D721Med (cell line): ENCODE measurements at regions not wholly inside any gene's neighbourhood (a gene's known extent, or its start where the extent isn't known, plus 50 kb on each side); places are given as distances from the start of the nearest gene placed in this dataset.

ENCODE experiments used
- DNase-seq: peaks from one replicate; pipeline ENCODE4 v3.0.0; 2011; ENCODE audit warnings: low spot score; ENCODE audit not compliant: insufficient read length
- FAIRE-seq: peaks from 2 replicates; lab custom pipeline; 2011; peaks lifted over from hg19 to GRCh38; lab: Jason Lieb, UNC
- TF ChIP-seq, protein P1 (sequence below): IDR thresholded peaks from 2 replicates; pipeline ENCODE4 v1.5.1; 2012; ENCODE audit warnings: mild to moderate bottlenecking, control low read depth; ENCODE audit not compliant: insufficient read depth; ENCODE audit errors: missing control alignments

DNA sequence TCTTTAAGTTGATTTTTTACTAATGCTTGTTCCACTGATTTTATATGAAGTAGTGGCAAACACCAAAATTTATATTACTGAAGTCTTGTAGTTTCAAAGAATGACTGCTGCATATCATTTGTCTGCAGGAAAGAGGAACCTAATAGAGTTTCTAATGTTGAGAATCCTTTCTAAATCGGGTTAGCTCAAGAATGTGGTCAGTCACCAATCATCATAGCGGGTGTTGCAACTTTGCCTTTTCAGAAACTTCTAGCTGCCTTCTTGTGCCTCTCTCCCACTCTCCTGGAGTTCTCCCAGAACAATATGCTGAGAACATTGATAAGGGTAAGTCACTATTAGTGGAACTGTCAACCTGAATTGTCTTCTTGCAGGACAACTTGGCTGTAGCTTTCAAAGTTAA is 524.8 kb upstream of the SORCS1 start:
- TF ChIP-seq, protein P1, sequence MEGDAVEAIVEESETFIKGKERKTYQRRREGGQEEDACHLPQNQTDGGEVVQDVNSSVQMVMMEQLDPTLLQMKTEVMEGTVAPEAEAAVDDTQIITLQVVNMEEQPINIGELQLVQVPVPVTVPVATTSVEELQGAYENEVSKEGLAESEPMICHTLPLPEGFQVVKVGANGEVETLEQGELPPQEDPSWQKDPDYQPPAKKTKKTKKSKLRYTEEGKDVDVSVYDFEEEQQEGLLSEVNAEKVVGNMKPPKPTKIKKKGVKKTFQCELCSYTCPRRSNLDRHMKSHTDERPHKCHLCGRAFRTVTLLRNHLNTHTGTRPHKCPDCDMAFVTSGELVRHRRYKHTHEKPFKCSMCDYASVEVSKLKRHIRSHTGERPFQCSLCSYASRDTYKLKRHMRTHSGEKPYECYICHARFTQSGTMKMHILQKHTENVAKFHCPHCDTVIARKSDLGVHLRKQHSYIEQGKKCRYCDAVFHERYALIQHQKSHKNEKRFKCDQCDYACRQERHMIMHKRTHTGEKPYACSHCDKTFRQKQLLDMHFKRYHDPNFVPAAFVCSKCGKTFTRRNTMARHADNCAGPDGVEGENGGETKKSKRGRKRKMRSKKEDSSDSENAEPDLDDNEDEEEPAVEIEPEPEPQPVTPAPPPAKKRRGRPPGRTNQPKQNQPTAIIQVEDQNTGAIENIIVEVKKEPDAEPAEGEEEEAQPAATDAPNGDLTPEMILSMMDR = no peak
- DNase-seq (no peak), FAIRE-seq (no peak)

DNA sequence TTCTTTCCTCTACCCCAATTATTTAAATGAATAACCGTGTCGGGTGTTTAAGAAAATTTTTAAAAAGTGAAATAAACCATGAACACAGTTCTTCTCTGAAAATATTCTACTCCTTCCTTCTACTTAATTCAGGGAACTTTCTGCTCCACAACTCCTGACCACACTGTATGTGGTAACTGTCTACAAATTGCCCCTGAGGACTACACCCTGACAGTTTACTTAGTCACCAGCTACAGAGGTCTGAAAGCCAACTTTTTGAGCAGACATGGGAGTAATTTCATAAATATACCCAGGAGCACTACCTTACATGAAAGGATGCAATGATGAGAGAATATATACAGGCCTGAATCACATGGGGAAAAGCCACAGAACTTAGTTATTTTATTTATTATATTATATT is 523.2 kb upstream of the SORCS1 start:
- DNase-seq (no peak), FAIRE-seq (no peak)
- TF ChIP-seq, protein P1 = no peak

DNA sequence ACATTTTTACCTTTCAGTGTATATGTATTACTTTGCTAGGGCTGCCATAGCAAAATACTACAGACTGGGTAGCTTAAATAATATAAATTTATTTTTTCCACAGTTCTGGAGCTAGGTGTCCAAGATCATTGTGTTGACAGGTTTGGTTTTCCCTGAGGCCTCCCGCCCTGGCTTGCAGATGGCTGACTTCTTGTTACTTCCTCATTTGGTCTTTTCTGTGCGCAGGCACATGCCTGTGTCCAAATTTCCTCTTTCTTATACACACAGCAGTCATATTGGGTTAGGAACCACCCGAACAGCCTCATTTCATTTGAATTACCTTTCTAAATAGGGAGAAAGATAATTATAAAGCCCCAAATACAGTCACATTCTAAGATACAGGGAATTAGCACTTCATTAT is 521.6 kb upstream of the SORCS1 start:
- FAIRE-seq (no peak), DNase-seq (no peak)
- TF ChIP-seq, protein P1 = no peak

DNA sequence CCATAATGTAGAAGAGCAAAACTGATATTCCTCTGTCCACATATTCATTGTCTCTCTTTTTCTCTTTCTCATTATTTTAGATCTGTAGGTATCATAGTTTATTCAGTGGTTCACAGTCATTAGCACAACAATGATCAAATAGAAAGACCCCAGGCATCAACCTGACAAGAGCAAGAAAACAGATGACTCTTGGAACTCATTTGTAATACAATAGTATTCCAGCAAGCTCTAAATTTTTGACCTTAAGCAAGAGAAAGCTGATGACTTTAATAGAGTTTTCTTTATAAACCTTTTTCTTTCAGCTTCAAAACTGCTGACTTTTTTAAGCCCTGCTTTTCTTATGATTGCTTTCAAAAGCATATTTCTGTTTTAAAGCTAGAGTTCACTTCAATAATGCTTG is 507.5 kb upstream of the SORCS1 start:
- DNase-seq (no peak), FAIRE-seq (no peak)

DNA sequence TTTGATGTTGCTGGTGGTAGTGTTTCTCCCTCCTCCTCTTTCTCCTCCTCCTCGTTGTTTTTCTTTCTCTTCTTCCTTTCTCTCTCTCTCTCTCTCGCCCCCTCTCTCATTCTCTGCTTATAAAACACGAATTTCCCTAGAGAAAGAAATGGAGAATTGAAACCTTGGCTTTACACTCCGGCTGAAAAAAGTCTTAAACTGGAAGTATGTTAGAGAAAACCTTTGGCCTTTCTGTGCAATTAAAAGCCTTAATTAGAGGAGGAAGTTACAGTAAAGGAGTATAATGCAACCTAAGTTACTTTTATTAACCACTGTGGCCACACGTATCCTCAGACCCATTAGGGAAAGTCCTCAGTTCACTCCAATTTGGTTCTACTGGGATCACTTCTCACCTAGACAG is 501.7 kb upstream of the SORCS1 start:
- FAIRE-seq (no peak), DNase-seq (no peak)

More for the DNA sequence above, 507.5 kb upstream of the SORCS1 start:
- TF ChIP-seq, protein P1 = no peak

DNA sequence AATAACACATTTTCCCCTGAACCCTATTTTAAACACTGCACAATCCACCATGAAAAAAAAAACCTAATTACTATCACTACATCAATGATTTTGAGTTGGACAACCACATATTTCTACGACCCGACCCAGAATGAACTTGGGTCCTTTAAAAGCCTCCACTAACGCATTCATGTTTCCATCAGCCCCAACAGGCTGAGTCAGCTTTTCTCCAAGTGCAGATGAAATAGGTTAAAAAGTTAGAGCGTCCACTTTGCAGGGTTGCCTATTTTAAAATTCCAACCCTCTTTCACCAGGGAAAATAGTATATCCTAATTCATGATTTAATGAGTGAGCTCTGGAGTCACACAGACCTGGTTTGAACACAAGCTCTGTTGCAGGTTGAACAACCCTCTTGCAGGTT is 501.0 kb upstream of the SORCS1 start:
- TF ChIP-seq, protein P1 = no peak
- DNase-seq (no peak), FAIRE-seq (no peak)

More for the DNA sequence above, 501.7 kb upstream of the SORCS1 start:
- TF ChIP-seq, protein P1 = no peak

DNA sequence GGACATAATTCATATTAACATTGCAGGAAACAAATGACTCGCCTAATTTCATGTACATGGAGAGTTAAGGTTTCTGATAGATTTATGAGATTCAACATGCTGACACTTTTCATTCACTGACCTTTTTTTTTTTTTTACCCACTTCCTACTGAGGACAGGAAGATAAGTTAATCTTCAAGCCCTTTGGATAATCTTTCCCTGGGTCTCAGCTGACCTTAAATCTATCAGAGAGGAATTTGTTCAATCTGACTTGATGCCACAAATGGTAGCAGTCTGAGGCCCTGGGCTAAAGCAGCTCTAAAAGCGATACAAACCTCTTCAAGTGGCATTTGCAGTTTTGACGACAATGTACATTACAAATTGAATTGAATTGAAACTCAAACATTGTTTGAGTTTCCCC is 493.3 kb upstream of the SORCS1 start:
- TF ChIP-seq, protein P1 = no peak
- peak; percentile 13 for DNase-seq
- no peak for FAIRE-seq
